Activated CD8-positive, alpha-beta memory T cell treated with anti-CD3 and anti-CD28 coated beads, Interleukin-2, amount 10 ng/mL, durations not matched to agents 7 days and 5 days (primary cell): ENCODE measurements at regions not wholly inside any gene's neighbourhood (a gene's known extent, or its start where the extent isn't known, plus 50 kb on each side); places are given as distances from the start of the nearest gene placed in this dataset.
"Not testable (repeated sequence)": the region's sequence is repeated elsewhere in the genome, so short reads cannot be mapped to it uniquely, and the experiment has no call there.

Source experiments
- ATAC-seq: fragments of 150-1000 bp; cut with Tn5 transposase; one replicate; pipeline ENCODE4 v1.10.0; 2021; ENCODE audit warnings: moderate library complexity
- CTCF ChIA-PET: fragments of 350-600 bp; sonication (Branson Sonifier 250); formaldehyde crosslinking; loops from one replicate; lab custom pipeline; 2021; ENCODE audit warnings: antibody characterized with exemption; lab: Charles Lee
- DNase-seq: peaks from one replicate; pipeline ENCODE4 v3.0.0-alpha.2; 2020
- H3K27ac Mint-ChIP-seq: one replicate; pipeline ENCODE4 v1.8.0; 2021; ENCODE audit warnings: mild to moderate bottlenecking, mixed read lengths
- H3K27me3 Mint-ChIP-seq: one replicate; pipeline ENCODE4 v1.8.0; 2021; ENCODE audit warnings: mixed read lengths
- H3K36me3 Mint-ChIP-seq: one replicate; pipeline ENCODE4 v1.8.0; 2021; ENCODE audit warnings: mild to moderate bottlenecking, mixed read lengths
- H3K4me1 Mint-ChIP-seq: one replicate; pipeline ENCODE4 v1.8.0; 2021; ENCODE audit warnings: mixed read lengths
- H3K4me3 Mint-ChIP-seq: one replicate; pipeline ENCODE4 v1.8.0; 2021; ENCODE audit warnings: mild to moderate bottlenecking, moderate library complexity, mixed read lengths
- H3K9me3 Mint-ChIP-seq: one replicate; pipeline ENCODE4 v1.8.0; 2022; ENCODE audit warnings: low read depth, mixed read lengths

DNA sequence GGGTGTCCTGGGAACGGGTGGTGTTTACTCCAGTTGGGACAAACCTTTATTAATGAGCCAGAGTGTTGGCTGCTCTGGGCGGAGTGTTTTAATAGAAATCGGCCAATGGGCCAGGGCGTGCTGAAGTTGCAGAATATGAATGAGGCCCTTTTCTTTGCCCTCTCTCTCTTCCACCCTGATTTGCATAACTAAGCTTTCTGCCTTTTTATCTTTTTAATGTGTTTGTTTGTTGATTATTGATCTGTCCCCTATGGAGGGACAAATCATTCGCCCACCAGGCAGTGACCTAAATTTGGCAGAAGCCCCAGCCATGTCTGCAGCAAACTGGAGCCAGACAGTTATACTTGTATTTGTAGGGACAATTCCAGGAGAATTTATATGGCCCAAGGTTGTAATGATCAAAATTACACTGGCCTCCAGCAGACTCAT, 420.9 kb downstream of the PREX1 start:
- no peaks in the 10 kb centered on the region for H3K9me3 Mint-ChIP-seq
- ATAC-seq (no peak), DNase-seq (no peak)
- CTCF ChIA-PET: no interaction called here
- no peak overlapping the region for H3K27ac Mint-ChIP-seq
- H3K4me3 Mint-ChIP-seq: no peak overlapping the region
- H3K36me3 Mint-ChIP-seq: no peaks in the 10 kb centered on the region
- peaks cover 2% of the 10 kb centered on the region for H3K4me1 Mint-ChIP-seq
- peaks cover 16% of the 10 kb centered on the region for H3K27me3 Mint-ChIP-seq

- CTCF ChIA-PET: no interaction called here
- ATAC-seq: no peak
Measured at GRCh38 chr20:48406498-48406897, 421.3 kb downstream of the PREX1 start.

GRCh38 chr20:48405909-48406308, 421.9 kb downstream of the PREX1 start:
- Mint-ChIP-seq H3K36me3 (no peaks in the 10 kb centered on the region), H3K9me3 (no peaks in the 10 kb centered on the region), H3K4me3 (no peak overlapping the region), H3K27me3 (peaks cover 16% of the 10 kb centered on the region), H3K4me1 (peaks cover 2% of the 10 kb centered on the region), H3K27ac (no peak overlapping the region)
- ATAC-seq (no peak), DNase-seq (no peak)
- CTCF ChIA-PET: no interaction called here

More at GRCh38 chr20:48406498-48406897, 421.3 kb downstream of the PREX1 start:
- no peak overlapping the region for H3K27ac Mint-ChIP-seq
- peaks cover 2% of the 10 kb centered on the region for H3K4me1 Mint-ChIP-seq
- DNase-seq: no peak
- peaks cover 16% of the 10 kb centered on the region for H3K27me3 Mint-ChIP-seq
- H3K36me3 Mint-ChIP-seq: no peaks in the 10 kb centered on the region
- H3K9me3 Mint-ChIP-seq: no peaks in the 10 kb centered on the region
- no peak overlapping the region for H3K4me3 Mint-ChIP-seq

DNA sequence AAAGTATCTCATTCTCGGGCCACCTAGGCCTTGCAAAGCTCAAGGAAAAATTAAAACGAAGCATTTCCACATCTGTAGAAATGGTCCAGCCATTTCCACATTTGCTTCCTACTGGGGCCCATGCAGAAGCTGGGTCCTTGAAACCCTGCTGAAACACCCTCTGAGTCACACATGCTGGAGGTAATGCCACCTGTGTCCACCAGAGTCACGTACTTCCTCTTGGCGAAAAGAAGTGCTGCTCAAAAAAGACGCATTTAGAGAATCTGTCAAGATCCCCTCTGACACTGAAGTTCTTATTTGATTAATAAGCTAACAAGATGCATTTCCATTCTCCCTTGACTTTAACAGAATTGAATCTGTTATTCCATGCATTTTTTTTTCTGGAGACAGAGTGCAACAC, 423.2 kb downstream of the PREX1 start:
- H3K4me1 Mint-ChIP-seq: peaks cover 2% of the 10 kb centered on the region
- peaks cover 14% of the 10 kb centered on the region for H3K27me3 Mint-ChIP-seq
- ATAC-seq (no peak), DNase-seq (no peak)
- CTCF ChIA-PET: no interaction called here
- no peak overlapping the region for H3K4me3 Mint-ChIP-seq
- H3K27ac Mint-ChIP-seq: no peak overlapping the region
- no peaks in the 10 kb centered on the region for H3K9me3 Mint-ChIP-seq
- no peaks in the 10 kb centered on the region for H3K36me3 Mint-ChIP-seq

GRCh38 chr20:48403167-48403761, 424.5 kb downstream of the PREX1 start:
- ATAC-seq (no peak), DNase-seq (no peak)
- Mint-ChIP-seq H3K36me3 (no peaks in the 10 kb centered on the region), H3K27me3 (peaks cover 5% of the 10 kb centered on the region), H3K27ac (no peak overlapping the region), H3K4me1 (peaks cover 2% of the 10 kb centered on the region), H3K4me3 (no peak overlapping the region), H3K9me3 (no peaks in the 10 kb centered on the region)
- CTCF ChIA-PET: interaction anchor here (1.4 kb wide), 1 partner anchor 217 kb away, joined by 3 read pairs; no protein-coding TSS in a partner anchor

- Mint-ChIP-seq H3K4me3 (no peak overlapping the region), H3K27me3 (peaks cover 5% of the 10 kb centered on the region), H3K9me3 (no peaks in the 10 kb centered on the region), H3K27ac (no peak overlapping the region), H3K36me3 (no peaks in the 10 kb centered on the region), H3K4me1 (peaks cover 2% of the 10 kb centered on the region)
- DNase-seq (no peak), ATAC-seq (no peak)
- CTCF ChIA-PET: no interaction called here
Measured at GRCh38 chr20:48401359-48401758, 426.4 kb downstream of the PREX1 start.

DNA sequence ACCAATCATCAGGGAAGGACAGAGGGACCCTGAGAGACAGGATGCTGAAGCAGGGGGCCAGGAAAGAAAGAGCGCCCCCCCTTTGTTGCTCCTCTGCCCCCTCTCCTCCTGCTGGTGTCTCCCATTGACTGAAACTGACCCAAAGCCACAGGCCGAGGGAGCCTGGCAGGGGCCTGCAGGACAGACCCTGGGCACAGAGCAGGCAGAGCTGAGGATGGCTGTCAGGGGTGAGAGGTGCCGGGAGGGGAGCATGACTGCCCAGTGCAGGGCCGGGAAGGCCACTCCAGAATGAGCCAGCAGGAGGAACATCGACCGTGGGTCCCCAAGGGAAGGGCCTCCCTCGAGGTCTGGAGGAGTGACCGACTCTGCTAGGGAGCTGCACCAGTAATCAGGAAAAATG, 427.8 kb downstream of the PREX1 start:
- CTCF ChIA-PET: no interaction called here
- Mint-ChIP-seq H3K27ac (no peak overlapping the region), H3K4me3 (no peak overlapping the region), H3K27me3 (peaks cover 8% of the 10 kb centered on the region), H3K4me1 (no peaks in the 10 kb centered on the region), H3K36me3 (no peaks in the 10 kb centered on the region), H3K9me3 (no peaks in the 10 kb centered on the region)
- ATAC-seq (no peak), DNase-seq (no peak)

GRCh38 chr20:48398506-48399449, 429.0 kb downstream of the PREX1 start:
- Mint-ChIP-seq H3K9me3 (no peaks in the 10 kb centered on the region), H3K4me3 (no peak overlapping the region), H3K27me3 (peaks cover 6% of the 10 kb centered on the region), H3K27ac (no peak overlapping the region), H3K36me3 (no peaks in the 10 kb centered on the region), H3K4me1 (no peaks in the 10 kb centered on the region)
- DNase-seq: no peak
- ATAC-seq: no peak
- CTCF ChIA-PET: no interaction called here

- H3K4me3 Mint-ChIP-seq, H3K4me1 Mint-ChIP-seq, CTCF ChIA-PET, H3K36me3 Mint-ChIP-seq, ATAC-seq, H3K27me3 Mint-ChIP-seq, H3K9me3 Mint-ChIP-seq, H3K27ac Mint-ChIP-seq, DNase-seq: not testable (repeated sequence)
Measured at GRCh38 chr20:48396981-48397861, 430.6 kb downstream of the PREX1 start.

DNA sequence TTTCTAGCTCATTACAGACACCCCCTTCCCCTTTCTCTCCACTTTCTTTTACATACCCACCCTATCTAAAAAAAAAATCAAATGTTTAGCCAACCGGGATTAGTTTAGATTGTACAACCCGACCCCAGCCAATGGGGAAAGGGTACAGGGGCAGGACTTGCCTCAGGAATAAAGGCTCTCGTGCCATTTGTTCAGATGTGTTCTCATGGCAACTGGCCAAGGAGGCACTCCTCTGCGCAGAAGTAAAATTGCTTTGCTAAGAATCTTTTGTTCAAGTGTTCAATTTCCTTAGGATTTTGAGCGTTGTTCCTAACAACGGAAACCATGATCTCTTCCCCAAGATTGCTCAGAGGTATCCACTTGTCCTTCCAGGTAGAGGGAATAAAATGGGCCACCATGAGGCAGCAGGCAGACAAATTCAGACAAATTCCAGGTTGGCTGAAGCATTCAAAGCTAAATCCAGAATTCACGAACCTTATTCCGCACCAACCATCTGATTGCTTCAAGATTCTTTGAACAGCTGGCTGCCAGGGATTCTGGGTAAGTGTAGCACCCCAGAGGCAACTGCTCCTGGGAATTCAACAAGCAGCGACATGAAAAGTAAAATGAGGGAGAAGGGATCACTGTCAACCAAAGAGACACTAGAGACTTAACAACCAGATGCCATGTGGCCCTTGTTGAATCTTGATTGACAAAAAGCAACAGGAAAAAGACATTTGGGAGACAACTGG, 431.8 kb downstream of the PREX1 start:
- Mint-ChIP-seq H3K9me3 (peaks cover 5% of the 10 kb centered on the region), H3K27me3 (peaks cover 6% of the 10 kb centered on the region), H3K4me3 (no peak overlapping the region), H3K4me1 (no peaks in the 10 kb centered on the region), H3K27ac (no peak overlapping the region), H3K36me3 (no peaks in the 10 kb centered on the region)
- CTCF ChIA-PET: no interaction called here
- ATAC-seq (no peak), DNase-seq (no peak)

DNA sequence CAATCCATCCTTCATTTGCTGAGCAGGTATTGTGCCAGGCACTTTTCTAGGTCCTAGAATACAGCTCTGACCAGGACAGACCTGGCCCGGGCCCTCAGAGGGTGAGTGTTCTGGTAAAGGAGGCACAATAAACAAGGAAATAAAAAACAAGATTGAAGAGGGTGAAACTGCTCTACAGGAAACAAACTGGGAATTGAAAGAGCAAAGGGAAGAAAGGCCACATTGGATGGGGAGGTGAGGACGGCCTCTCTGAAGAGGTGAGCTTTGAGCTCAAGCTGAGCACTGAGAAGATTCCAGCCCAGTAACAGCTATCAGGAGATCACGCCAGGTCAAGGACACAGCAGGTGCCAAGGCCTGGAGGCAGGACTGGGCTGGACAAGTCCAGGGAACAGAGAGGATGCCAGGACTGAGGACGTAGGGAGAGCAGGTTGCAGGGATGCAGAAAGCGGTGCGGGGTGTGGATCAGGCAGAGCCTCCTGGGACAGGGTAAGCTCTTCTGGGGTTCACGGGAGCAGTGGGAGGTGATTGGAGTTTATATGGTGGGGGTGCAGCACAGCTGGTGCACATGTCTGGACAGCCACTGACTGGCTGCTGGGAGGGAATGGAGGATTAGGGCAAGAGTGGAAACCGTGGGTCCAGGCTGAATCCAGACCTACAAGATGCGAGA, 433.3 kb downstream of the PREX1 start:
- H3K27me3 Mint-ChIP-seq: peaks cover 6% of the 10 kb centered on the region
- CTCF ChIA-PET: no interaction called here
- no peak overlapping the region for H3K4me3 Mint-ChIP-seq
- H3K9me3 Mint-ChIP-seq: peaks cover 5% of the 10 kb centered on the region
- no peak for ATAC-seq
- H3K27ac Mint-ChIP-seq: no peak overlapping the region
- H3K4me1 Mint-ChIP-seq: no peaks in the 10 kb centered on the region
- DNase-seq: no peak
- H3K36me3 Mint-ChIP-seq: no peaks in the 10 kb centered on the region

- CTCF ChIA-PET: no interaction called here
- Mint-ChIP-seq H3K27ac (no peak overlapping the region), H3K36me3 (no peaks in the 10 kb centered on the region), H3K9me3 (peaks cover 5% of the 10 kb centered on the region), H3K4me1 (no peaks in the 10 kb centered on the region), H3K27me3 (peaks cover 6% of the 10 kb centered on the region), H3K4me3 (no peak overlapping the region)
- DNase-seq: no peak
- no peak for ATAC-seq
Measured at GRCh38 chr20:48393737-48394314, 434.0 kb downstream of the PREX1 start.
